ENCODE measurements at regions not wholly inside any gene's neighbourhood (a gene's known extent, or its start where the extent isn't known, plus 50 kb on each side); places are given as distances from the start of the nearest gene placed in this dataset.
"Not testable (repeated sequence)": the region's sequence is repeated elsewhere in the genome, so short reads cannot be mapped to it uniquely, and the experiment has no call there.

- H3K27ac Mint-ChIP-seq = no peak overlapping the region
- ATAC-seq = no peak
- no peak for DNase-seq (ENCODE audit: low spot score in 2 of 2)
- H3K4me3 Mint-ChIP-seq = no peak overlapping the region
- H3K9me3 Mint-ChIP-seq = peaks cover 2% of the 10 kb centered on the region
- no peaks in the 10 kb centered on the region for H3K36me3 Mint-ChIP-seq
- no peaks in the 10 kb centered on the region for H3K4me1 Mint-ChIP-seq
These were observed 517.5 kb downstream of the NTRK3 start for GRCh38 chr15:87739081-87739480.

GRCh38 chr15:87737460-87737859, 519.1 kb downstream of the NTRK3 start:
- not testable (repeated sequence) for DNase-seq (ENCODE audit: low spot score in 2 of 2); H3K36me3 Mint-ChIP-seq; ATAC-seq

GRCh38 chr15:87736891-87737389, 519.6 kb downstream of the NTRK3 start:
- no peaks in the 10 kb centered on the region for H3K4me1 Mint-ChIP-seq
- ATAC-seq (no peak), DNase-seq (ENCODE audit: low spot score in 2 of 2) (no peak)
- no peak overlapping the region for H3K4me3 Mint-ChIP-seq
- peaks cover 2% of the 10 kb centered on the region for H3K9me3 Mint-ChIP-seq
- no peak overlapping the region for H3K27ac Mint-ChIP-seq
- no peaks in the 10 kb centered on the region for H3K36me3 Mint-ChIP-seq

More at GRCh38 chr15:87737460-87737859, 519.1 kb downstream of the NTRK3 start:
- H3K4me3 Mint-ChIP-seq, H3K9me3 Mint-ChIP-seq, H3K27ac Mint-ChIP-seq, H3K4me1 Mint-ChIP-seq: not testable (repeated sequence)

GRCh38 chr15:87736401-87736800, 520.1 kb downstream of the NTRK3 start:
- Mint-ChIP-seq H3K36me3 (no peaks in the 10 kb centered on the region), H3K27ac (no peak overlapping the region), H3K9me3 (peaks cover 2% of the 10 kb centered on the region), H3K4me3 (no peak overlapping the region), H3K4me1 (no peaks in the 10 kb centered on the region)
- DNase-seq (ENCODE audit: low spot score in 2 of 2) (no peak), ATAC-seq (no peak)

- no peaks in the 10 kb centered on the region for H3K36me3 Mint-ChIP-seq
- DNase-seq (ENCODE audit: low spot score in 2 of 2) = no peak
- no peaks in the 10 kb centered on the region for H3K4me1 Mint-ChIP-seq
- H3K4me3 Mint-ChIP-seq = no peak overlapping the region
- H3K9me3 Mint-ChIP-seq = peaks cover 2% of the 10 kb centered on the region
- H3K27ac Mint-ChIP-seq = no peak overlapping the region
- no peak for ATAC-seq
These were observed 521.0 kb downstream of the NTRK3 start for GRCh38 chr15:87735522-87735921.

GRCh38 chr15:87734571-87735373, 521.8 kb downstream of the NTRK3 start:
- no peak overlapping the region for H3K4me3 Mint-ChIP-seq
- H3K4me1 Mint-ChIP-seq = no peaks in the 10 kb centered on the region
- peaks cover 2% of the 10 kb centered on the region for H3K9me3 Mint-ChIP-seq
- no peaks in the 10 kb centered on the region for H3K36me3 Mint-ChIP-seq
- DNase-seq (ENCODE audit: low spot score in 2 of 2) = no peak
- H3K27ac Mint-ChIP-seq = no peak overlapping the region
- no peak for ATAC-seq

GRCh38 chr15:87733977-87734376, 522.6 kb downstream of the NTRK3 start:
- H3K4me1 Mint-ChIP-seq = no peaks in the 10 kb centered on the region
- H3K4me3 Mint-ChIP-seq = no peak overlapping the region
- no peak for ATAC-seq

GRCh38 chr15:87733541-87733941, 523.0 kb downstream of the NTRK3 start:
- DNase-seq (ENCODE audit: low spot score in 2 of 2) = no peak
- H3K36me3 Mint-ChIP-seq = no peaks in the 10 kb centered on the region
- ATAC-seq = no peak
- no peaks in the 10 kb centered on the region for H3K4me1 Mint-ChIP-seq
- H3K9me3 Mint-ChIP-seq = peaks cover 2% of the 10 kb centered on the region
- no peak overlapping the region for H3K27ac Mint-ChIP-seq
- H3K4me3 Mint-ChIP-seq = no peak overlapping the region

More at GRCh38 chr15:87733977-87734376, 522.6 kb downstream of the NTRK3 start:
- Mint-ChIP-seq H3K27ac (no peak overlapping the region), H3K36me3 (no peaks in the 10 kb centered on the region), H3K9me3 (peaks cover 2% of the 10 kb centered on the region)
- no peak for DNase-seq (ENCODE audit: low spot score in 2 of 2)

- no peaks in the 10 kb centered on the region for H3K4me1 Mint-ChIP-seq
- DNase-seq (ENCODE audit: low spot score in 2 of 2) = no peak
- H3K36me3 Mint-ChIP-seq = no peaks in the 10 kb centered on the region
- no peak overlapping the region for H3K4me3 Mint-ChIP-seq
- peaks cover 2% of the 10 kb centered on the region for H3K9me3 Mint-ChIP-seq
- no peak overlapping the region for H3K27ac Mint-ChIP-seq
- no peak for ATAC-seq
These were observed 523.6 kb downstream of the NTRK3 start for GRCh38 chr15:87732976-87733375.

- no peaks in the 10 kb centered on the region for H3K4me1 Mint-ChIP-seq
- H3K9me3 Mint-ChIP-seq = peaks cover 2% of the 10 kb centered on the region
- H3K4me3 Mint-ChIP-seq = no peak overlapping the region
- ATAC-seq (no peak), DNase-seq (ENCODE audit: low spot score in 2 of 2) (no peak)
- H3K27ac Mint-ChIP-seq = no peak overlapping the region
- H3K36me3 Mint-ChIP-seq = no peaks in the 10 kb centered on the region
These were observed 524.9 kb downstream of the NTRK3 start for GRCh38 chr15:87731630-87732029.

- Mint-ChIP-seq H3K36me3 (no peaks in the 10 kb centered on the region), H3K4me3 (no peak overlapping the region), H3K9me3 (peaks cover 2% of the 10 kb centered on the region), H3K27ac (no peak overlapping the region), H3K4me1 (no peaks in the 10 kb centered on the region)
- DNase-seq (ENCODE audit: low spot score in 2 of 2) (no peak), ATAC-seq (no peak)
These were observed 525.8 kb downstream of the NTRK3 start for GRCh38 chr15:87730706-87731105.

GRCh38 chr15:87728998-87729397, 527.5 kb downstream of the NTRK3 start:
- no peak overlapping the region for H3K27ac Mint-ChIP-seq
- ATAC-seq = no peak
- no peaks in the 10 kb centered on the region for H3K36me3 Mint-ChIP-seq

GRCh38 chr15:87727073-87727472, 529.5 kb downstream of the NTRK3 start:
- H3K27ac Mint-ChIP-seq = no peak overlapping the region
- DNase-seq (ENCODE audit: low spot score in 2 of 2) = no peak
- H3K4me1 Mint-ChIP-seq = no peaks in the 10 kb centered on the region
- no peaks in the 10 kb centered on the region for H3K36me3 Mint-ChIP-seq
- H3K9me3 Mint-ChIP-seq = no peaks in the 10 kb centered on the region
- ATAC-seq = no peak
- H3K4me3 Mint-ChIP-seq = no peak overlapping the region

More at GRCh38 chr15:87728998-87729397, 527.5 kb downstream of the NTRK3 start:
- no peak overlapping the region for H3K4me3 Mint-ChIP-seq
- no peak for DNase-seq (ENCODE audit: low spot score in 2 of 2)
- no peaks in the 10 kb centered on the region for H3K9me3 Mint-ChIP-seq
- H3K4me1 Mint-ChIP-seq = no peaks in the 10 kb centered on the region

GRCh38 chr15:87724330-87724729, 532.2 kb downstream of the NTRK3 start:
- DNase-seq (ENCODE audit: low spot score in 2 of 2) (no peak), ATAC-seq (no peak)
- Mint-ChIP-seq H3K4me3 (no peak overlapping the region), H3K9me3 (no peaks in the 10 kb centered on the region), H3K36me3 (no peaks in the 10 kb centered on the region), H3K4me1 (no peaks in the 10 kb centered on the region), H3K27ac (no peak overlapping the region)

GRCh38 chr15:87722941-87723691, 533.4 kb downstream of the NTRK3 start:
- DNase-seq (ENCODE audit: low spot score in 2 of 2) = no peak
- H3K4me3 Mint-ChIP-seq = no peak overlapping the region
- ATAC-seq = no peak
- no peak overlapping the region for H3K27ac Mint-ChIP-seq
- no peaks in the 10 kb centered on the region for H3K4me1 Mint-ChIP-seq
- no peaks in the 10 kb centered on the region for H3K36me3 Mint-ChIP-seq
- H3K9me3 Mint-ChIP-seq = no peaks in the 10 kb centered on the region

GRCh38 chr15:87720235-87720634, 536.3 kb downstream of the NTRK3 start:
- Mint-ChIP-seq H3K27ac (no peak overlapping the region), H3K9me3 (no peaks in the 10 kb centered on the region), H3K4me1 (no peaks in the 10 kb centered on the region), H3K4me3 (no peak overlapping the region), H3K36me3 (no peaks in the 10 kb centered on the region)
- no peak for ATAC-seq
- DNase-seq (ENCODE audit: low spot score in 2 of 2) = no peak
